Gastroesophageal sphincter (tissue), 3 donors: ENCODE measurements at regions not wholly inside any gene's neighbourhood (a gene's known extent, or its start where the extent isn't known, plus 50 kb on each side); places are given as distances from the start of the nearest gene placed in this dataset.

Source experiments
- EP300 ChIP-seq: sonication (generic); formaldehyde crosslinking; IDR thresholded peaks from one replicate; pipeline ENCODE4 v1.6.1; 2017; ENCODE audit warnings: antibody characterized with exemption, mild to moderate bottlenecking
- TF ChIP-seq, protein P1 (sequence below), 4 experiments: fragments of 200-600 bp in 2 of 4; fragments of 450-650 bp in 2 of 4; sonication (generic) in 1 of 4; IDR thresholded peaks; one replicate each; pipeline ENCODE4 v1.5.1; 2017 to 2019; ENCODE audit warnings: antibody characterized with exemption in 4 of 4, mild to moderate bottlenecking in 2 of 4, moderate library complexity in 2 of 4

DNA sequence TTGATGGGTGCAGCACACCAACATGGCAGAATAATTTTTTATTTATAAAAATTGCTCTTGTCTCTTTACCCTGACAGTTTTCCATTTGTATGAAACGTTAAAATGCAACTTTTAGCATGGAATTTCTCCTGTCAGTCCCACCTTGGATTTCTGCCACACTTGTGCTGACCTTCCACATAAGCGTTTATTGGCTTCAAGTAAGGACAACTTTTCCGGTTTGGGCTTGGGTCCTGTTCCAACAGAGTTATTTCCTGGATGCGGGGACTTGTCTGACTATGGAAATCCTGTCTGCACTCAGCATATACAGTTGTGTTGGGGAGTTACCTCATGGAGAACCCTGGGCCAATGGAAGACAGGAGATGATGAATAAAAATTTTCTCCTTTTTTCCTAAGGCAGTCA, 294.7 kb downstream of the NAF1 start:
- TF ChIP-seq, protein P1, sequence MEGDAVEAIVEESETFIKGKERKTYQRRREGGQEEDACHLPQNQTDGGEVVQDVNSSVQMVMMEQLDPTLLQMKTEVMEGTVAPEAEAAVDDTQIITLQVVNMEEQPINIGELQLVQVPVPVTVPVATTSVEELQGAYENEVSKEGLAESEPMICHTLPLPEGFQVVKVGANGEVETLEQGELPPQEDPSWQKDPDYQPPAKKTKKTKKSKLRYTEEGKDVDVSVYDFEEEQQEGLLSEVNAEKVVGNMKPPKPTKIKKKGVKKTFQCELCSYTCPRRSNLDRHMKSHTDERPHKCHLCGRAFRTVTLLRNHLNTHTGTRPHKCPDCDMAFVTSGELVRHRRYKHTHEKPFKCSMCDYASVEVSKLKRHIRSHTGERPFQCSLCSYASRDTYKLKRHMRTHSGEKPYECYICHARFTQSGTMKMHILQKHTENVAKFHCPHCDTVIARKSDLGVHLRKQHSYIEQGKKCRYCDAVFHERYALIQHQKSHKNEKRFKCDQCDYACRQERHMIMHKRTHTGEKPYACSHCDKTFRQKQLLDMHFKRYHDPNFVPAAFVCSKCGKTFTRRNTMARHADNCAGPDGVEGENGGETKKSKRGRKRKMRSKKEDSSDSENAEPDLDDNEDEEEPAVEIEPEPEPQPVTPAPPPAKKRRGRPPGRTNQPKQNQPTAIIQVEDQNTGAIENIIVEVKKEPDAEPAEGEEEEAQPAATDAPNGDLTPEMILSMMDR (IDR thresholded peaks at IDR 0.05) = no peak
- TF ChIP-seq EP300 = no peak
